ENCODE measurements at regions not wholly inside any gene's neighbourhood (a gene's known extent, or its start where the extent isn't known, plus 50 kb on each side); places are given as distances from the start of the nearest gene placed in this dataset.
"Not testable (repeated sequence)": the region's sequence is repeated elsewhere in the genome, so short reads cannot be mapped to it uniquely, and the experiment has no call there.

GRCh38 chr7:121561717-121562116 lies 165.6 kb upstream of the FAM3C start:
- peak; percentile 26 for DNase-seq

GRCh38 chr7:121560267-121560990 lies 164.3 kb upstream of the FAM3C start:
- DNase-seq, result no peak

- no peak for DNase-seq
Measured at GRCh38 chr7:121558288-121558687, 162.2 kb upstream of the FAM3C start.

- DNase-seq, result no peak
Measured at GRCh38 chr7:121557034-121557892, 161.2 kb upstream of the FAM3C start.

GRCh38 chr7:121555558-121555957 lies 159.4 kb upstream of the FAM3C start:
- DNase-seq, result no peak

- peak; percentile 80 for DNase-seq
Measured at GRCh38 chr7:121547544-121548092, 151.5 kb upstream of the FAM3C start.

GRCh38 chr7:121546632-121547543 lies 150.8 kb upstream of the FAM3C start:
- DNase-seq, result no peak

GRCh38 chr7:121545418-121545817 lies 149.3 kb upstream of the FAM3C start:
- DNase-seq, result no peak

- no peak for DNase-seq
Measured at GRCh38 chr7:121544726-121545125, 148.6 kb upstream of the FAM3C start.

- DNase-seq, result no peak
Measured at GRCh38 chr7:121544238-121544637, 148.1 kb upstream of the FAM3C start.

- DNase-seq, result no peak
Measured at GRCh38 chr7:121541457-121541856, 145.3 kb upstream of the FAM3C start.

GRCh38 chr7:121540138-121540537 lies 144.0 kb upstream of the FAM3C start:
- no peak for DNase-seq

GRCh38 chr7:121537031-121537430 lies 140.9 kb upstream of the FAM3C start:
- DNase-seq, result no peak

GRCh38 chr7:121531175-121532070 lies 135.3 kb upstream of the FAM3C start:
- peak; percentile 16 for DNase-seq

- peak; percentile 24 for DNase-seq
Measured at GRCh38 chr7:121530227-121531174, 134.4 kb upstream of the FAM3C start.

GRCh38 chr7:121529003-121529402 lies 132.9 kb upstream of the FAM3C start:
- no peak for DNase-seq

GRCh38 chr7:121526210-121526609 lies 130.1 kb upstream of the FAM3C start:
- DNase-seq, result not testable (repeated sequence)

GRCh38 chr7:121525155-121525819 lies 129.2 kb upstream of the FAM3C start:
- peak; percentile 8 for DNase-seq

GRCh38 chr7:121521711-121522400 lies 125.7 kb upstream of the FAM3C start:
- DNase-seq, result no peak

Measured in tongue (tissue), 1 donor.